ENCODE measurements at regions not wholly inside any gene's neighbourhood (a gene's known extent, or its start where the extent isn't known, plus 50 kb on each side); places are given as distances from the start of the nearest gene placed in this dataset.

- no peak for DNase-seq
- intact Hi-C loops (cut with DNase I, micrococcal nuclease) = loop anchor here (5.0 kb wide), 1 partner anchor 110 kb away; no protein-coding TSS in a partner anchor
- H3K4me3 ChIP-seq = no peak overlapping the region
- TF ChIP-seq, protein P1, sequence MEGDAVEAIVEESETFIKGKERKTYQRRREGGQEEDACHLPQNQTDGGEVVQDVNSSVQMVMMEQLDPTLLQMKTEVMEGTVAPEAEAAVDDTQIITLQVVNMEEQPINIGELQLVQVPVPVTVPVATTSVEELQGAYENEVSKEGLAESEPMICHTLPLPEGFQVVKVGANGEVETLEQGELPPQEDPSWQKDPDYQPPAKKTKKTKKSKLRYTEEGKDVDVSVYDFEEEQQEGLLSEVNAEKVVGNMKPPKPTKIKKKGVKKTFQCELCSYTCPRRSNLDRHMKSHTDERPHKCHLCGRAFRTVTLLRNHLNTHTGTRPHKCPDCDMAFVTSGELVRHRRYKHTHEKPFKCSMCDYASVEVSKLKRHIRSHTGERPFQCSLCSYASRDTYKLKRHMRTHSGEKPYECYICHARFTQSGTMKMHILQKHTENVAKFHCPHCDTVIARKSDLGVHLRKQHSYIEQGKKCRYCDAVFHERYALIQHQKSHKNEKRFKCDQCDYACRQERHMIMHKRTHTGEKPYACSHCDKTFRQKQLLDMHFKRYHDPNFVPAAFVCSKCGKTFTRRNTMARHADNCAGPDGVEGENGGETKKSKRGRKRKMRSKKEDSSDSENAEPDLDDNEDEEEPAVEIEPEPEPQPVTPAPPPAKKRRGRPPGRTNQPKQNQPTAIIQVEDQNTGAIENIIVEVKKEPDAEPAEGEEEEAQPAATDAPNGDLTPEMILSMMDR (IDR thresholded peaks at IDR 0.05) = no peak
- no peaks in the 10 kb centered on the region for H3K9me3 ChIP-seq
- H3K4me1 ChIP-seq (ENCODE audit: low read depth) = peaks cover 5% of the 10 kb centered on the region
- ATAC-seq = no peak
- no peaks in the 10 kb centered on the region for H3K36me3 ChIP-seq (ENCODE audit: low read depth)
These were observed 226.2 kb upstream of the IGF1R start for GRCh38 chr15:98422130-98422478.

- TF ChIP-seq, protein P1 (IDR thresholded peaks at IDR 0.05) = no peak
- H3K4me3 ChIP-seq = no peak overlapping the region
- no peak for ATAC-seq
- no peaks in the 10 kb centered on the region for H3K36me3 ChIP-seq (ENCODE audit: low read depth)
- peaks cover 8% of the 10 kb centered on the region for H3K4me1 ChIP-seq (ENCODE audit: low read depth)
- no peaks in the 10 kb centered on the region for H3K9me3 ChIP-seq
- DNase-seq = no peak
- intact Hi-C loops (cut with DNase I, micrococcal nuclease) = no loop called here
These were observed 223.2 kb upstream of the IGF1R start for GRCh38 chr15:98425173-98425572.

DNA sequence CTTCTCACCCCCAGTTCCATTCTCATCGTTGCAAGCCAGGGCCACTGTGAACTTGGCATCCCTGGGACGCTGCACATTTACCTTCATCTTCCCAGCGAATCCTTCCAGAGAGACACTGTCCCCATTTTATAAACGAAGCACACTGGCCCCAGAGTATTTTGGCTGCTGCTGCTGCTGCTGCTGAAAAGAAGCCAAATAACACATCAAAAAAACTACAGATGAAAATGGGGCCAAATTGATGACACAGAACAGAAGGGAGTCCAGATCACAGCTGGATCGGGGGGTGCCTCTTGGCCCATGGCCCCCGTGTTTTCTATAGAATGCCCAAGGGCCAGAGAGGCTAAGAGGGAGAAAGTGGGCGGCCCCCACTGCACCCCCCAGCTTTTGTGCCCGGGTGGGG, 221.0 kb upstream of the IGF1R start:
- DNase-seq (no peak), ATAC-seq (no peak)
- TF ChIP-seq, protein P1 (IDR thresholded peaks at IDR 0.05) = no peak
- H3K4me1 ChIP-seq (ENCODE audit: low read depth) = peaks cover 3% of the 10 kb centered on the region
- no peaks in the 10 kb centered on the region for H3K9me3 ChIP-seq
- no peaks in the 10 kb centered on the region for H3K36me3 ChIP-seq (ENCODE audit: low read depth)
- intact Hi-C loops (cut with DNase I, micrococcal nuclease) = no loop called here
- H3K4me3 ChIP-seq = no peak overlapping the region

DNA sequence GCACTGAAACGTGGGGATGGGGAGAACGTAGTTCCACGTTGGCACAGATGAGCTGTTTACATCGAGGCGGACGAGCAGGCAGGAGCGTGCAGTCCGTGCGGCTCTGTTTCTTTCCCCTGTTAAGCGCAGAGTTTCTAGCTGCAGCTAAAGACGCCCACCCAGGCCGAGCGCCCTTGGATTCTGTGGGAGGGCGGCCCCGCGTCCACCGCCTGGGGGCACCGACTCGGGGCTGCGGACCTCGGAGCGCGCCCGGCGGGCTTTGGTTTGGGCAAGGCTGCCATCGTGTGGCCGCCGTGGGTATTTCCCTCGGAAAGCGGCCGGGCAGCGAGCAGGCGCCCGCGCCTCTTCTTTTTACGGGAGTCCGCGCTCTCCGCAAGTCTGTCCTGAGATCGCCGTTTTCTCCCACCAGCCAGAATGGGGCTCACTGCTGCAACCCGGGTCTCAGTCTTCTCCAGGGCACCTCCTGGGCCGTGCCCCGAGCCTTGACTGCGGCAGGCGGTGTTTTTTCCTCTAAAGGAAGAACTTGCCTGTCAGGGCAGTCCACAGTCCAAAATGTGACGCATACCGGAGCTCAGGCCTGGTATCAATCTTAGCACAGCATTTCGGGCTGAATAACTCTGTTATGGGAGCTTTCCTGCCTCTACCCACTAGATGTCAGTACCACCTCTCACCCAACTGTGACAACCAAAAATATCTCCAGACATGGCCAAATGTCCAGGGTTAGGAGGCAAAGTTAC, 219.9 kb upstream of the IGF1R start:
- no peak overlapping the region for H3K4me3 ChIP-seq
- DNase-seq (peak in 2 of 3 donors; percentile 79 to 80), ATAC-seq (peak; percentile 90)
- intact Hi-C loops (cut with DNase I, micrococcal nuclease) = no loop called here
- H3K9me3 ChIP-seq = no peaks in the 10 kb centered on the region
- H3K36me3 ChIP-seq (ENCODE audit: low read depth) = no peaks in the 10 kb centered on the region
- peaks cover 3% of the 10 kb centered on the region for H3K4me1 ChIP-seq (ENCODE audit: low read depth)
- TF ChIP-seq, protein P1 (IDR thresholded peaks at IDR 0.05) = peak; percentile 85

- H3K36me3 ChIP-seq (ENCODE audit: low read depth) = no peaks in the 10 kb centered on the region
- H3K4me1 ChIP-seq (ENCODE audit: low read depth) = peaks cover 3% of the 10 kb centered on the region
- H3K4me3 ChIP-seq = no peak overlapping the region
- TF ChIP-seq, protein P1 (IDR thresholded peaks at IDR 0.05) = no peak
- ATAC-seq (no peak), DNase-seq (no peak)
- no peaks in the 10 kb centered on the region for H3K9me3 ChIP-seq
- intact Hi-C loops (cut with DNase I, micrococcal nuclease) = no loop called here
These were observed 217.2 kb upstream of the IGF1R start for GRCh38 chr15:98431171-98431570.
